ENCODE measurements at regions not wholly inside any gene's neighbourhood (a gene's known extent, or its start where the extent isn't known, plus 50 kb on each side); places are given as distances from the start of the nearest gene placed in this dataset.

GRCh38 chr1:239872626-239873025 lies 219.1 kb upstream of the FMN2 start:
- Histone ChIP-seq H3K79me2 (ENCODE audit: insufficient read depth, low read length) (no peaks in the 10 kb centered on the region), H4K20me1 (ENCODE audit: insufficient read depth, low read length) (no peaks in the 10 kb centered on the region), H3K4me1 (ENCODE audit: insufficient read depth, low read length) (no peaks in the 10 kb centered on the region), H3K9me3 (ENCODE audit: low read depth, low read length) (no peaks in the 10 kb centered on the region), H3K27me3 (ENCODE audit: insufficient read depth, low read length) (no peaks in the 10 kb centered on the region), H2AFZ (ENCODE audit: low read length) (no peak overlapping the region), H3K27ac (ENCODE audit: low read depth, low read length) (no peak overlapping the region), H3K36me3 (ENCODE audit: insufficient read depth, low read length) (no peaks in the 10 kb centered on the region), H3K4me2 (ENCODE audit: insufficient read depth, low read length) (no peak overlapping the region), H3K4me3 (ENCODE audit: insufficient read depth, low read length) (no peak overlapping the region)
- no peak for TF ChIP-seq CTCF (IDR thresholded peaks at IDR 0.05; ENCODE audit: extremely low read depth, low read depth, low read length)
- no peak for DNase-seq (ENCODE audit: insufficient read length, low spot score, missing footprints)

- Histone ChIP-seq H2AFZ (ENCODE audit: low read length) (no peak overlapping the region), H3K4me1 (ENCODE audit: insufficient read depth, low read length) (no peaks in the 10 kb centered on the region), H3K9me3 (ENCODE audit: low read depth, low read length) (no peaks in the 10 kb centered on the region), H3K79me2 (ENCODE audit: insufficient read depth, low read length) (no peaks in the 10 kb centered on the region), H3K36me3 (ENCODE audit: insufficient read depth, low read length) (no peaks in the 10 kb centered on the region), H4K20me1 (ENCODE audit: insufficient read depth, low read length) (no peaks in the 10 kb centered on the region), H3K4me2 (ENCODE audit: insufficient read depth, low read length) (no peak overlapping the region), H3K27ac (ENCODE audit: low read depth, low read length) (no peak overlapping the region), H3K27me3 (ENCODE audit: insufficient read depth, low read length) (no peaks in the 10 kb centered on the region), H3K4me3 (ENCODE audit: insufficient read depth, low read length) (no peak overlapping the region)
- no peak for DNase-seq (ENCODE audit: insufficient read length, low spot score, missing footprints)
- no peak for TF ChIP-seq CTCF (IDR thresholded peaks at IDR 0.05; ENCODE audit: extremely low read depth, low read depth, low read length)
Observed at GRCh38 chr1:239874831-239875230, 216.9 kb upstream of the FMN2 start.

GRCh38 chr1:239879321-239880170 lies 212.1 kb upstream of the FMN2 start:
- TF ChIP-seq CTCF (IDR thresholded peaks at IDR 0.05; ENCODE audit: extremely low read depth, low read depth, low read length): no peak
- H3K27me3 ChIP-seq (ENCODE audit: insufficient read depth, low read length): no peaks in the 10 kb centered on the region
- H3K4me2 ChIP-seq (ENCODE audit: insufficient read depth, low read length): no peak overlapping the region
- no peak overlapping the region for H3K4me3 ChIP-seq (ENCODE audit: insufficient read depth, low read length)
- no peaks in the 10 kb centered on the region for H3K36me3 ChIP-seq (ENCODE audit: insufficient read depth, low read length)
- H3K4me1 ChIP-seq (ENCODE audit: insufficient read depth, low read length): no peaks in the 10 kb centered on the region
- H3K79me2 ChIP-seq (ENCODE audit: insufficient read depth, low read length): no peaks in the 10 kb centered on the region
- no peaks in the 10 kb centered on the region for H3K9me3 ChIP-seq (ENCODE audit: low read depth, low read length)
- DNase-seq (ENCODE audit: insufficient read length, low spot score, missing footprints): no peak
- no peak overlapping the region for H2AFZ ChIP-seq (ENCODE audit: low read length)
- no peaks in the 10 kb centered on the region for H4K20me1 ChIP-seq (ENCODE audit: insufficient read depth, low read length)
- no peak overlapping the region for H3K27ac ChIP-seq (ENCODE audit: low read depth, low read length)

GRCh38 chr1:239882967-239883366 lies 208.7 kb upstream of the FMN2 start:
- Histone ChIP-seq H3K4me1 (ENCODE audit: insufficient read depth, low read length) (no peaks in the 10 kb centered on the region), H3K9me3 (ENCODE audit: low read depth, low read length) (no peaks in the 10 kb centered on the region)

More at GRCh38 chr1:239882967-239883366, 208.7 kb upstream of the FMN2 start:
- no peak overlapping the region for H3K27ac ChIP-seq (ENCODE audit: low read depth, low read length)
- no peak overlapping the region for H3K4me3 ChIP-seq (ENCODE audit: insufficient read depth, low read length)
- no peaks in the 10 kb centered on the region for H4K20me1 ChIP-seq (ENCODE audit: insufficient read depth, low read length)
- no peak for TF ChIP-seq CTCF (IDR thresholded peaks at IDR 0.05; ENCODE audit: extremely low read depth, low read depth, low read length)
- H2AFZ ChIP-seq (ENCODE audit: low read length): no peak overlapping the region
- no peaks in the 10 kb centered on the region for H3K27me3 ChIP-seq (ENCODE audit: insufficient read depth, low read length)
- no peaks in the 10 kb centered on the region for H3K36me3 ChIP-seq (ENCODE audit: insufficient read depth, low read length)
- H3K79me2 ChIP-seq (ENCODE audit: insufficient read depth, low read length): no peaks in the 10 kb centered on the region
- DNase-seq (ENCODE audit: insufficient read length, low spot score, missing footprints): no peak
- H3K4me2 ChIP-seq (ENCODE audit: insufficient read depth, low read length): no peak overlapping the region

All from osteoblast (primary cell).